DND-41 (cell line): ENCODE measurements at regions not wholly inside any gene's neighbourhood (a gene's known extent, or its start where the extent isn't known, plus 50 kb on each side); places are given as distances from the start of the nearest gene placed in this dataset.

Source experiments
- ATAC-seq: fragments of 200-7000 bp; cut with Tn5 transposase; 3 replicates; pipeline ENCODE4 v1.9.1; 2021; ENCODE audit warnings: low read depth; ENCODE audit not compliant: insufficient read depth
- DNase-seq: peaks from one replicate; pipeline ENCODE4 v3.0.0-alpha.2; 2020
- H2AFZ ChIP-seq: 2 replicates; pipeline ENCODE4 v1.6.0; 2012; ENCODE audit warnings: low read depth, low read length
- H3K27ac ChIP-seq: 2 replicates; pipeline ENCODE4 v1.5.1; 2012; ENCODE audit warnings: low read length, inconsistent platforms
- H3K27me3 ChIP-seq: fragments of 200-600 bp; sonication (generic); 2 replicates; pipeline ENCODE4 v1.6.0; 2012; ENCODE audit warnings: low read length, mild to moderate bottlenecking, inconsistent platforms; ENCODE audit not compliant: insufficient read depth, poor library complexity
- H3K36me3 ChIP-seq: 2 replicates; pipeline ENCODE4 v1.5.1; 2012; ENCODE audit warnings: low read length, inconsistent platforms; ENCODE audit not compliant: insufficient read depth
- H3K4me1 ChIP-seq: 2 replicates; pipeline ENCODE4 v1.5.1; 2012; ENCODE audit warnings: mild to moderate bottlenecking, low read length; ENCODE audit not compliant: insufficient read depth
- H3K4me2 ChIP-seq: 2 replicates; pipeline ENCODE4 v1.6.0; 2012; ENCODE audit warnings: mild to moderate bottlenecking, moderate library complexity, low read length, inconsistent platforms; ENCODE audit not compliant: insufficient read depth
- H3K4me3 ChIP-seq, 2 experiments: fragments of 200-600 bp in 1 of 2; shearing (Covaris generic) in 1 of 2; 2 replicates each; pipeline ENCODE4 v1.5.1; 2012 to 2016; ENCODE audit warnings: inconsistent platforms in 2 of 2, low read length in 2 of 2, mild to moderate bottlenecking in 2 of 2, low read depth in 1 of 2, moderate library complexity in 1 of 2
- H3K79me2 ChIP-seq: 2 replicates; pipeline ENCODE4 v1.6.0; 2012; ENCODE audit warnings: low read length, inconsistent platforms; ENCODE audit not compliant: insufficient read depth
- H3K9ac ChIP-seq: 2 replicates; pipeline ENCODE4 v1.6.0; 2012; ENCODE audit warnings: low read depth, mild to moderate bottlenecking, inconsistent platforms, low read length, moderate library complexity
- H3K9me3 ChIP-seq: 2 replicates; pipeline ENCODE4 v1.5.1; 2012; ENCODE audit warnings: low read length, moderate library complexity, mild to moderate bottlenecking, inconsistent platforms; ENCODE audit not compliant: insufficient read depth, severe bottlenecking
- H4K20me1 ChIP-seq: 2 replicates; pipeline ENCODE4 v1.6.0; 2012; ENCODE audit warnings: low read length; ENCODE audit not compliant: insufficient read depth
- EZH2 ChIP-seq: IDR thresholded peaks from 3 replicates; pipeline ENCODE4 v1.6.1; 2012; ENCODE audit warnings: borderline replicate concordance, low read depth, mild to moderate bottlenecking, moderate library complexity, low read length, inconsistent platforms; ENCODE audit not compliant: severe bottlenecking
- TF ChIP-seq, protein P1 (sequence below): IDR thresholded peaks from 2 replicates; pipeline ENCODE4 v1.5.1; 2012; ENCODE audit warnings: borderline replicate concordance, low read length, moderate library complexity, mild to moderate bottlenecking; ENCODE audit not compliant: poor library complexity, severe bottlenecking; ENCODE audit errors: extremely low read depth

DNA sequence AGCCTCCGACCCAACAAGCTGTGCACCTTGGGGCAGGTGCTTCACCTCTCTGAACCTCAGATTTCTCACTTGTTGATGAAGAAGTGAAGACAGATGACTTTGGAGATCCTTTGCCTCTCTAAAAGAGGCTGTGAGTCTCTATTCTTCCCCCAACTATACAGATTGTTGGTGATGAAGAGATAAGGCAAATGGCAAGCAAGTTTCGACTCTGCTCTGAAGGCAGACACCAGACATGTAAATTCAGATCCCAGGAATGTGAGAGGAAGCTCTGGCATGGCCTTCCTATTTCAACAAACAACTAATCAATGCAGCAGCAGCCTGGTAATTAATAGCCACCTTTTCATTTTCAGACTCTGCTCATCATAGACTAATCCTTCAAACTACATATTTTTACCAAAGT, 74.2 kb upstream of the EGR2 start:
- TF ChIP-seq, protein P1, sequence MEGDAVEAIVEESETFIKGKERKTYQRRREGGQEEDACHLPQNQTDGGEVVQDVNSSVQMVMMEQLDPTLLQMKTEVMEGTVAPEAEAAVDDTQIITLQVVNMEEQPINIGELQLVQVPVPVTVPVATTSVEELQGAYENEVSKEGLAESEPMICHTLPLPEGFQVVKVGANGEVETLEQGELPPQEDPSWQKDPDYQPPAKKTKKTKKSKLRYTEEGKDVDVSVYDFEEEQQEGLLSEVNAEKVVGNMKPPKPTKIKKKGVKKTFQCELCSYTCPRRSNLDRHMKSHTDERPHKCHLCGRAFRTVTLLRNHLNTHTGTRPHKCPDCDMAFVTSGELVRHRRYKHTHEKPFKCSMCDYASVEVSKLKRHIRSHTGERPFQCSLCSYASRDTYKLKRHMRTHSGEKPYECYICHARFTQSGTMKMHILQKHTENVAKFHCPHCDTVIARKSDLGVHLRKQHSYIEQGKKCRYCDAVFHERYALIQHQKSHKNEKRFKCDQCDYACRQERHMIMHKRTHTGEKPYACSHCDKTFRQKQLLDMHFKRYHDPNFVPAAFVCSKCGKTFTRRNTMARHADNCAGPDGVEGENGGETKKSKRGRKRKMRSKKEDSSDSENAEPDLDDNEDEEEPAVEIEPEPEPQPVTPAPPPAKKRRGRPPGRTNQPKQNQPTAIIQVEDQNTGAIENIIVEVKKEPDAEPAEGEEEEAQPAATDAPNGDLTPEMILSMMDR = no peak
- TF ChIP-seq EZH2 = no peak
- H3K4me2 ChIP-seq = no peak overlapping the region
- H3K4me1 ChIP-seq = no peaks in the 10 kb centered on the region

DNA sequence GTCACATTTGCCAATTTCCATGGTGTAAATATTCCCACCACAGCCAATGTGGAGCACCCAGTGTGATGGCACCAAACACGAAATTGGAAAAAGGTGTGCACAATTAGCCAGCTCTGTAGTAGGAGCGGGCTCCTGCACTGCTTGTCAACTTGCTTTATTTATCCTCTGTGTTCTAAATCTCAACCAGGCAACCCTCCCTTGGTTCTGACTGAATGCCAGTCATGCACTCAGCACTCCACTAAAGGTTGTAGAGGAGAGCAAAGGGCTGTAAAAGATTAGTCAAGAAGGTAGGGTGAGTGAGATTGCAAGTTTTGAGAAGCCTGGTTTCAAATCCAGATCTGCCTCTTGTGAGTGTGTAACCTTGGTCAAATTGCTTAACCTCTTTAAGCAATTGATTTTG, 71.5 kb upstream of the EGR2 start:
- Histone ChIP-seq H3K4me2 (no peak overlapping the region), H3K79me2 (no peaks in the 10 kb centered on the region), H3K4me1 (no peaks in the 10 kb centered on the region), H3K27me3 (peaks cover 3% of the 10 kb centered on the region), H4K20me1 (no peaks in the 10 kb centered on the region), H3K36me3 (no peaks in the 10 kb centered on the region), H2AFZ (no peak overlapping the region), H3K27ac (no peak overlapping the region), H3K4me3 (no peak overlapping the region), H3K9ac (no peak overlapping the region), H3K9me3 (no peaks in the 10 kb centered on the region)
- ATAC-seq = no peak
- no peak for DNase-seq
- TF ChIP-seq, protein P1 = no peak
- no peak for TF ChIP-seq EZH2

More for the DNA sequence above, 74.2 kb upstream of the EGR2 start:
- Histone ChIP-seq H3K9me3 (no peaks in the 10 kb centered on the region), H3K79me2 (no peaks in the 10 kb centered on the region), H3K27me3 (no peaks in the 10 kb centered on the region), H3K9ac (no peak overlapping the region), H2AFZ (no peak overlapping the region), H4K20me1 (no peaks in the 10 kb centered on the region), H3K4me3 (no peak overlapping the region), H3K27ac (no peak overlapping the region), H3K36me3 (no peaks in the 10 kb centered on the region)
- no peak for DNase-seq
- ATAC-seq = no peak

DNA sequence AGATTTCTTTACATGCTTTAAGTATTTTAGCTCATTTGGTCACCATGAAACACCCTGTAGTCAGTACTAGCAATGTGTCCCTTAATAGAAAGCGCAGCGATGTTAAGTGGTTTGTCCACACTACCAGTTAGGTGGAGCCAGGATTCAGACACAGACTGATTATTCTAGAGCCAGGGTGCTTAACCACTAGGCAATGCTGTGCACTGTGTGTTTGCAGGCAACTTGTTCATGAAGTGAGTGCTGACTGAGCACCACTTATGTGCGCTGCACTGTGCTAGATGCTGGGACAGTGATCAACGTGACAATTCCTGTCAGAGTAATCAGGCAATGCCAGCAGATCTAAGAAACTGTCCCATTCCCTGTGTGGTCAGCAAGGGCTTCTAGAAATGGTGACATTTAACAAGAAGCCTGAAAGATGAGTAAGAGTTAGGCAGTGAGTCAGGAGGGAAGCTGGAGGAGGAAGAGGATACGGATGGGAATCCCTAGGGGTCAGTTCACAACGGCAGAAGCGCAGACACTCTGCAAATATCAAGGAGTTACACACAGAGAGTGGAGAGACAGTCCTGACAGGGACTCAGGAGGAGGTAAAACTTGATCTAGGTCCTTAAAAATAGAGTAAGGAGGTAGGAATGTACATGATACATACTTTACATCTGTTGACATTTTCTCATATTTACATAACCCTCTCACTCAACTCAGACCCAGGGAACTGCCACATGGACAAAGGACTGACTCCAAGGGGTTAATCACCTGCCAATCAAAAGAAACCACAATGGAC, 69.7 kb upstream of the EGR2 start:
- H3K27me3 ChIP-seq = peaks cover 3% of the 10 kb centered on the region
- ATAC-seq = no peak
- TF ChIP-seq EZH2 = no peak
- TF ChIP-seq, protein P1 = no peak
- H3K4me3 ChIP-seq = no peak overlapping the region
- no peaks in the 10 kb centered on the region for H3K36me3 ChIP-seq
- no peak overlapping the region for H3K4me2 ChIP-seq
- no peak overlapping the region for H3K9ac ChIP-seq
- H3K4me1 ChIP-seq = no peaks in the 10 kb centered on the region
- H2AFZ ChIP-seq = no peak overlapping the region
- DNase-seq = no peak
- no peaks in the 10 kb centered on the region for H4K20me1 ChIP-seq
- H3K27ac ChIP-seq = no peak overlapping the region
- no peaks in the 10 kb centered on the region for H3K79me2 ChIP-seq
- no peaks in the 10 kb centered on the region for H3K9me3 ChIP-seq

DNA sequence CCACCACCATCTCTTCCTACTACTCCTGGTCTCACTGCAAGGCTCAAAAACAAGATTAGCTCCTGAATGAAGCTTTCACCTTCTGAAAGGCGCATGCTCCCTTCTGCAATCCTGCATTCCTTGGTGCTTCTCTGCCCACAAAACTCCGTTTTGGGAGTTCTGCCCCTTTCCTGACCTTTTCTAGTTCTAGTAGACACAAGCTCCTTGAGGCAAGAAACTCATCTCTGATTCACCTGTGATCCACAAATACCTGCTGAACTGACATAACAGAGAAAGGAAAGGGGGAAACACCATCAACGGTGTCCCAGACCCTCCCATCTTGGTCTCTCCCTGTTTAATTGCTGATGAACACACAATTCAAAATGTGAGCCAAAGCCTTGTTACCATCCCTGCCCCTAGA, 64.0 kb upstream of the EGR2 start:
- no peak overlapping the region for H3K27ac ChIP-seq
- DNase-seq (no peak), ATAC-seq (no peak)
- no peak overlapping the region for H2AFZ ChIP-seq
- H4K20me1 ChIP-seq = no peaks in the 10 kb centered on the region
- H3K4me3 ChIP-seq = no peak overlapping the region
- peaks cover 3% of the 10 kb centered on the region for H3K27me3 ChIP-seq
- no peaks in the 10 kb centered on the region for H3K4me1 ChIP-seq
- H3K9me3 ChIP-seq = no peaks in the 10 kb centered on the region
- TF ChIP-seq, protein P1 = no peak
- no peak for TF ChIP-seq EZH2
- H3K9ac ChIP-seq = no peak overlapping the region
- H3K4me2 ChIP-seq = no peak overlapping the region
- H3K36me3 ChIP-seq = no peaks in the 10 kb centered on the region
- no peaks in the 10 kb centered on the region for H3K79me2 ChIP-seq
